Heart left ventricle (tissue), 16 donors: ENCODE measurements at regions not wholly inside any gene's neighbourhood (a gene's known extent, or its start where the extent isn't known, plus 50 kb on each side); places are given as distances from the start of the nearest gene placed in this dataset.

Experiments
- ATAC-seq, 4 donors: fragments of 200-7000 bp; cut with Tn5 transposase; one replicate each; pipeline ENCODE4 v1.9.1; 2020 to 2022; ENCODE audit warnings: moderate library complexity in 4 of 4, mild to moderate bottlenecking in 3 of 4, moderate number of reproducible peaks in 1 of 4
- DNase-seq, 5 donors: peaks; one replicate each; pipeline ENCODE4 v3.0.0-alpha.2; 2020
- H3K27ac ChIP-seq, 12 donors: fragments of 200-600 bp; sonication (generic) in 4 of 12; one replicate each; pipeline versions ENCODE4 v1.5.0 to v1.8.0; 2016 to 2022; ENCODE audit warnings: mild to moderate bottlenecking in 2 of 12
- H3K27me3 ChIP-seq, 9 donors: fragments of 200-600 bp; sonication (generic) in 2 of 9; one replicate each; pipeline versions ENCODE4 v1.5.1 to v1.8.0; 2016 to 2022; ENCODE audit warnings: mild to moderate bottlenecking in 3 of 9
- H3K36me3 ChIP-seq, 9 donors: fragments of 200-600 bp; sonication (generic) in 2 of 9; one replicate each; pipeline versions ENCODE4 v1.5.0 to v1.8.0; 2018 to 2022; ENCODE audit warnings: mild to moderate bottlenecking in 2 of 9
- H3K4me1 ChIP-seq, 12 donors: fragments of 200-600 bp; sonication (generic) in 4 of 12; one replicate each; pipeline versions ENCODE4 v1.5.0 to v1.8.0; 2016 to 2022; ENCODE audit warnings: mild to moderate bottlenecking in 3 of 12
- H3K4me3 ChIP-seq, 12 donors: fragments of 200-600 bp; sonication (generic) in 4 of 12; one replicate each; pipeline versions ENCODE4 v1.5.0 to v1.8.0; 2017 to 2022; ENCODE audit warnings: mild to moderate bottlenecking in 9 of 12, moderate library complexity in 4 of 12
- H3K9me3 ChIP-seq, 12 donors: fragments of 200-600 bp; sonication (generic) in 4 of 12; one replicate each; pipeline versions ENCODE4 v1.5.0 to v1.8.0; 2016 to 2022; ENCODE audit warnings: mild to moderate bottlenecking in 1 of 12
- CTCF ChIP-seq, 12 donors: fragments of 200-600 bp; sonication (generic) in 4 of 12; IDR thresholded peaks; one replicate each; pipeline versions ENCODE4 v1.5.0 to v1.8.0; 2018 to 2022; ENCODE audit warnings: antibody characterized with exemption in 12 of 12, mild to moderate bottlenecking in 5 of 12
- POLR2A ChIP-seq, 2 donors: fragments of 450-650 bp; IDR thresholded peaks; one replicate each; pipeline ENCODE4 v1.6.1; 2017; ENCODE audit warnings: antibody characterized with exemption in 2 of 2, mild to moderate bottlenecking in 2 of 2, moderate library complexity in 2 of 2
- WGBS, 4 donors: extraction: QIAGEN DNeasy Blood & Tissue Kit in 2 of 4; methylation state at CpG; one replicate each; pipeline versions ENCODE4 v1.1.5 to v1.1.7; 2013 to 2018; 5-methylcytosine and 5-hydroxymethylcytosine counted together
- intact Hi-C, 10 donors: fragments of 100-400 bp; cut with DNase I; formaldehyde crosslinking; loops; one replicate each; pipeline versions ENCODE4 v1.11.1 to v1.14.2; 2022
- donor health status: ischemic (EF 13 %, LVEDD 7.1; RV severe dilation, severe dysfunction).
- donor health status: healthy with polysubstance abuse.
- donor health status: DM: no; HTN: yes; CAD: no.
- donor health status: DM: no; HTN: no; CAD: no.
- donor health status: ischemic (EF 25% LVEDD 6.9; RV normal size, moderate dysfunction).
- donor health status: ischemic (EF 25% LVEDD 5.7; RV mildly dilated, moderate dysfunction).
- donor health status: healthy.
- donor health status: DM: yes; HTN: yes; CAD: no.
- donor health status: ischemic (EF 35%, LVEDD 5.7; RV mildly dilated, moderate dysfunction).
- donor health status: nonischemic (EF 11% LVEDD 7.7; RV severe dilation, severe dysfunction).
- donor health status: DM: yes; HTN: yes; CAD: no.
- donor health status: PGD.
- donor health status: ischemic (EF 29% LVEDD 5.4; RV normal size, mild dysfunction).
- donor health status: nonischemic (EF 23%, LVEDD 6.1; RV moderate dilation, normal function).

- no peak for ATAC-seq
- DNase-seq, result no peak
- Histone ChIP-seq H3K27ac (no peak overlapping the region), H3K36me3 (no peaks in the 10 kb centered on the region), H3K9me3 (no peaks in the 10 kb centered on the region), H3K27me3 (peaks cover 0 to 27% (median 0%) of the 10 kb centered on the region in 9 donors), H3K4me3 (no peak overlapping the region), H3K4me1 (no peaks in the 10 kb centered on the region)
- TF ChIP-seq POLR2A (IDR thresholded peaks at IDR 0.05), result no peak
- 77 to 90% (median 81%) methylated on average over 8 to 10 of the region's 10 CpGs for WGBS, 4 donors
- intact Hi-C loops, result no loop called here
Measured at GRCh38 chr16:17561056-17561455, 90.3 kb upstream of the XYLT1 start.

GRCh38 chr16:17560548-17560947 lies 89.8 kb upstream of the XYLT1 start:
- Histone ChIP-seq H3K9me3 (no peaks in the 10 kb centered on the region), H3K27me3 (peaks cover 0 to 24% (median 0%) of the 10 kb centered on the region in 9 donors), H3K36me3 (no peaks in the 10 kb centered on the region), H3K27ac (no peak overlapping the region), H3K4me3 (no peak overlapping the region), H3K4me1 (no peaks in the 10 kb centered on the region)
- WGBS, 4 donors, result 54 to 67% (median 57%) methylated on average over 3 of the region's 3 CpGs
- ATAC-seq, result no peak
- intact Hi-C loops, result no loop called here
- no peak for DNase-seq
- TF ChIP-seq POLR2A (IDR thresholded peaks at IDR 0.05) (no peak), CTCF (IDR thresholded peaks at IDR 0.05) (no peak)

- WGBS, 4 donors, result 72 to 81% (median 78%) methylated on average over 6 of the region's 6 CpGs
- no peaks in the 10 kb centered on the region for H3K9me3 ChIP-seq
- TF ChIP-seq CTCF (IDR thresholded peaks at IDR 0.05), result no peak
- TF ChIP-seq POLR2A (IDR thresholded peaks at IDR 0.05), result no peak
Measured at GRCh38 chr16:17559394-17559793, 88.6 kb upstream of the XYLT1 start.

GRCh38 chr16:17557949-17558348 lies 87.2 kb upstream of the XYLT1 start:
- ATAC-seq (no peak), DNase-seq (no peak)
- H3K4me1 ChIP-seq, result no peaks in the 10 kb centered on the region
- H3K9me3 ChIP-seq, result no peaks in the 10 kb centered on the region
- H3K4me3 ChIP-seq, result no peak overlapping the region
- no peak for TF ChIP-seq POLR2A (IDR thresholded peaks at IDR 0.05)
- no peak for TF ChIP-seq CTCF (IDR thresholded peaks at IDR 0.05)
- peaks cover 0 to 24% (median 0%) of the 10 kb centered on the region in 9 donors for H3K27me3 ChIP-seq
- H3K36me3 ChIP-seq, result no peaks in the 10 kb centered on the region
- H3K27ac ChIP-seq, result no peak overlapping the region
- intact Hi-C loops, result no loop called here
- WGBS, 4 donors, result 63 to 70% (median 69%) methylated on average over 5 of the region's 5 CpGs

More at GRCh38 chr16:17559394-17559793, 88.6 kb upstream of the XYLT1 start:
- no peak for ATAC-seq
- DNase-seq, result no peak
- Histone ChIP-seq H3K4me3 (no peak overlapping the region), H3K36me3 (no peaks in the 10 kb centered on the region), H3K4me1 (no peaks in the 10 kb centered on the region), H3K27ac (no peak overlapping the region), H3K27me3 (peaks cover 0 to 16% (median 0%) of the 10 kb centered on the region in 9 donors)
- intact Hi-C loops, result no loop called here

GRCh38 chr16:17557480-17557879 lies 86.7 kb upstream of the XYLT1 start:
- intact Hi-C loops, result no loop called here

More at GRCh38 chr16:17557480-17557879, 86.7 kb upstream of the XYLT1 start:
- TF ChIP-seq CTCF (IDR thresholded peaks at IDR 0.05) (no peak), POLR2A (IDR thresholded peaks at IDR 0.05) (no peak)
- H3K4me1 ChIP-seq, result no peaks in the 10 kb centered on the region
- no peaks in the 10 kb centered on the region for H3K36me3 ChIP-seq
- H3K4me3 ChIP-seq, result no peak overlapping the region
- no peak for ATAC-seq
- H3K27me3 ChIP-seq, result peaks cover 0 to 25% (median 0%) of the 10 kb centered on the region in 9 donors
- WGBS, 4 donors, result 86 to 96% (median 92%) methylated on average over 9 to 10 of the region's 10 CpGs
- no peak for DNase-seq
- no peaks in the 10 kb centered on the region for H3K9me3 ChIP-seq
- H3K27ac ChIP-seq, result no peak overlapping the region
